ENCODE measurements at regions not wholly inside any gene's neighbourhood (a gene's known extent, or its start where the extent isn't known, plus 50 kb on each side); places are given as distances from the start of the nearest gene placed in this dataset.

DNA sequence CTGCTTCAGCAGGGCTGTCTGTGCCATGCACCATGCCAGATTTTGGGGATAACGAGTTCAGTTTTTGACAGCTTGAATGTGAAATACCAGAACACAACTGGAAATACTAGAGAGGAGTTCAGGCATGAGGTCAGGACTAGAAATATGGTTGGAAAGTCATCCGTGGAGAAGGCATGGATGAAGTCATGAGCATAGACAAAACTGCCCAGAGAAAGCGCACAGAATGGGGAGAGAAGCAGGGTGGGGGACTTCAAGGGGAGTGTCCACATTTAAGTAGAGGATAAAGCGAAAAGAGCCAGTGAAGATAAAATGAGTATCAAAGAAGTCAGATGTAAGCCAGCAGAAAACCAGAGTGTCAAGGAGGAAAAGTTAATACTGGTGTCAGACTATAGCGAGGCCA lies 653.4 kb upstream of the ARID1B start:
- TF ChIP-seq, protein P1, sequence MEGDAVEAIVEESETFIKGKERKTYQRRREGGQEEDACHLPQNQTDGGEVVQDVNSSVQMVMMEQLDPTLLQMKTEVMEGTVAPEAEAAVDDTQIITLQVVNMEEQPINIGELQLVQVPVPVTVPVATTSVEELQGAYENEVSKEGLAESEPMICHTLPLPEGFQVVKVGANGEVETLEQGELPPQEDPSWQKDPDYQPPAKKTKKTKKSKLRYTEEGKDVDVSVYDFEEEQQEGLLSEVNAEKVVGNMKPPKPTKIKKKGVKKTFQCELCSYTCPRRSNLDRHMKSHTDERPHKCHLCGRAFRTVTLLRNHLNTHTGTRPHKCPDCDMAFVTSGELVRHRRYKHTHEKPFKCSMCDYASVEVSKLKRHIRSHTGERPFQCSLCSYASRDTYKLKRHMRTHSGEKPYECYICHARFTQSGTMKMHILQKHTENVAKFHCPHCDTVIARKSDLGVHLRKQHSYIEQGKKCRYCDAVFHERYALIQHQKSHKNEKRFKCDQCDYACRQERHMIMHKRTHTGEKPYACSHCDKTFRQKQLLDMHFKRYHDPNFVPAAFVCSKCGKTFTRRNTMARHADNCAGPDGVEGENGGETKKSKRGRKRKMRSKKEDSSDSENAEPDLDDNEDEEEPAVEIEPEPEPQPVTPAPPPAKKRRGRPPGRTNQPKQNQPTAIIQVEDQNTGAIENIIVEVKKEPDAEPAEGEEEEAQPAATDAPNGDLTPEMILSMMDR (IDR thresholded peaks at IDR 0.05) = no peak
- no peak for DNase-seq (ENCODE audit: low spot score)
- Mint-ChIP-seq H3K4me3 (ENCODE audit: unreplicated experiment) (no peak overlapping the region), H3K36me3 (ENCODE audit: low read depth) (no peaks in the 10 kb centered on the region), H3K9me3 (ENCODE audit: low read depth) (peaks cover 5% of the 10 kb centered on the region), H3K4me1 (ENCODE audit: low read depth) (no peaks in the 10 kb centered on the region), H3K27me3 (ENCODE audit: low read depth) (no peaks in the 10 kb centered on the region), H3K27ac (ENCODE audit: unreplicated experiment) (no peak overlapping the region)

DNA sequence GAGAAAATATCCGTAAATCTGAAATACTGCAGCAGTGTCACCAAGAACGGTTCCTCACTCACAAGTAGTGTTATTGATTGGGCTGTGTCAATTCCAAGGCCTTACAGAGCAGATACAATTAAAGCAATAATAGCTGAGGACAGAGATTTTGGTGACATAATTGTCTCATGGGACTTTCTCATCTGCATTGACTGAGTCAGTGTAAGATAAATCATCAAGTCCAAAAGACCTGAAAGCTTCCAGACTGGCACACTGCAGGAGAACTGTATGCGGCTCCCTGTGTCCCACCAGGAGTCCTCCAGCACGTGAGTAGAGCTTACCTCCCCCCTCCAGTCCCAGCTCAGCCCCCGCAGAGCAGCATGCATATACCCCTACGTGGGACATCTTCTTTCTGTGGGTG lies 655.2 kb upstream of the ARID1B start:
- Mint-ChIP-seq H3K9me3 (ENCODE audit: low read depth) (peaks cover 7% of the 10 kb centered on the region), H3K27me3 (ENCODE audit: low read depth) (no peaks in the 10 kb centered on the region), H3K27ac (ENCODE audit: unreplicated experiment) (no peak overlapping the region), H3K4me3 (ENCODE audit: unreplicated experiment) (no peak overlapping the region), H3K4me1 (ENCODE audit: low read depth) (no peaks in the 10 kb centered on the region), H3K36me3 (ENCODE audit: low read depth) (no peaks in the 10 kb centered on the region)
- no peak for DNase-seq (ENCODE audit: low spot score)
- TF ChIP-seq, protein P1 (IDR thresholded peaks at IDR 0.05) = no peak

DNA sequence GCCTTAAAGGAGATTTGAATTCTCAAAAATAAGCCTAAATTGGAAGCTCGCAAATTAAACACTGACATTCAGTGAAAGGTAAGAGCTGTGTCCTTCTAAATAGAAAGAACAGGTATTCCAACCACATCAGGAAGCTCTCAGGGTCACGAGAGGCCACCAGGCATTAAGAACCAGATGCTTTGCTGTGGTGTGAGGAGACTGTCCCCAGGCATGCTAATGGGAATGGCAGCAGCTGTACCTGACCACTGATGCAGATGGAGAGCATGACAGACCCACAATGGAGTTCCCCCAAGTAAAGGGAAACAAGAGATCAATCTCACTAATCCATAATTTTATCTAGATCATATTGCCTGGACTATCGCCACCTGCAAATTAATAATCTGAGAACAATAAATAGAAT lies 658.9 kb upstream of the NOX3 start:
- Mint-ChIP-seq H3K27ac (ENCODE audit: unreplicated experiment) (no peak overlapping the region), H3K4me3 (ENCODE audit: unreplicated experiment) (no peak overlapping the region), H3K36me3 (ENCODE audit: low read depth) (no peaks in the 10 kb centered on the region), H3K4me1 (ENCODE audit: low read depth) (no peaks in the 10 kb centered on the region), H3K9me3 (ENCODE audit: low read depth) (peaks cover 3% of the 10 kb centered on the region), H3K27me3 (ENCODE audit: low read depth) (no peaks in the 10 kb centered on the region)
- DNase-seq (ENCODE audit: low spot score) = no peak
- TF ChIP-seq, protein P1 (IDR thresholded peaks at IDR 0.05) = no peak

DNA sequence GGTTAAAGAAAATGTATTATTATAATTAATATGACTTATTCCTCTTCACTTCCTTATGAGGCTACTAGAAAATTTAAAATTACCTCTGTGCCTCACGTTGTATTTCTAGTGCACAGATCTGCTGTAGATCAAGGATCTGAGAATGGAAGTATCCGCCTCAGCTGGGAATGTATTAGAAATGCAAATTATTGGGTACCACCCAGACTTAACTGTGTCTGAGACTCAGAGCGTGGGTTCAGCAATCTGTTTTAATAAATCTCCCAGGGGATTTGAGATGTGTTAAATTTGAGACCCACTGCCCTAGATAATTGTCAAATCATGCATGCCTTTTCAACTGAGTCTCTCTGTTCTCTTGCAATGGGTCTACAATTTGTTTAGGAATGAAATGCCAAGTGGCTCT lies 658.0 kb upstream of the NOX3 start:
- Mint-ChIP-seq H3K27me3 (ENCODE audit: low read depth) (no peaks in the 10 kb centered on the region), H3K4me3 (ENCODE audit: unreplicated experiment) (no peak overlapping the region), H3K27ac (ENCODE audit: unreplicated experiment) (no peak overlapping the region), H3K36me3 (ENCODE audit: low read depth) (no peaks in the 10 kb centered on the region), H3K4me1 (ENCODE audit: low read depth) (no peaks in the 10 kb centered on the region), H3K9me3 (ENCODE audit: low read depth) (peaks cover 1% of the 10 kb centered on the region)
- TF ChIP-seq, protein P1 (IDR thresholded peaks at IDR 0.05) = no peak
- DNase-seq (ENCODE audit: low spot score) = no peak

DNA sequence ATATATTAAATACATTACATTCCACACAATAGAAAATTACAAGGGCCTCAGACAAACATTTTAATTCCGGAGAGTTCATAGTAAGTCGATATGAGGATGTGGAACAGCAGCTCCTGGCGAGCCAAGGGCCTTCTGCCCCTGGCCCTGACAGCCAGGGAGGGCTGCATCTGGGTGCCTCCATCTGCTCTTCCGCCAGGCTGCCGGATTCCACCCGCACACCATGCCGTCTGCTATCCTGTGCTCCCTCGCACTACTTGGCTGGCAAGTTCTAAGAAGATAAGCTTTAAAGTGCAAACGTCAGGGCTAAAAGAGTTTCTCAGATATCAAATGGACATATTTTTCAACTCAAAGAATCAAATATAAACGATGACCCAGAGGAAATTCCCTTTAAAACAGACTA lies 656.3 kb upstream of the NOX3 start:
- Mint-ChIP-seq H3K4me3 (ENCODE audit: unreplicated experiment) (no peak overlapping the region), H3K36me3 (ENCODE audit: low read depth) (no peaks in the 10 kb centered on the region), H3K9me3 (ENCODE audit: low read depth) (no peaks in the 10 kb centered on the region), H3K4me1 (ENCODE audit: low read depth) (no peaks in the 10 kb centered on the region), H3K27ac (ENCODE audit: unreplicated experiment) (no peak overlapping the region), H3K27me3 (ENCODE audit: low read depth) (no peaks in the 10 kb centered on the region)
- no peak for DNase-seq (ENCODE audit: low spot score)
- TF ChIP-seq, protein P1 (IDR thresholded peaks at IDR 0.05) = no peak
